Neural progenitor cell (in vitro differentiated cells): ENCODE measurements at regions not wholly inside any gene's neighbourhood (a gene's known extent, or its start where the extent isn't known, plus 50 kb on each side); places are given as distances from the start of the nearest gene placed in this dataset.

Source experiments
- EZH2 ChIP-seq: fragments of 200-600 bp; sonication (generic); IDR thresholded peaks from 2 replicates; pipeline ENCODE4 v1.6.1; 2017; ENCODE audit warnings: antibody characterized with exemption, mild to moderate bottlenecking, moderate library complexity
- EZH2phosphoT487 ChIP-seq: fragments of 200-600 bp; sonication (generic); IDR thresholded peaks from 2 replicates; pipeline ENCODE4 v1.6.1; 2017; ENCODE audit warnings: antibody characterized with exemption
- TF ChIP-seq, protein P1 (sequence below): fragments of 200-600 bp; sonication (generic); IDR thresholded peaks from 2 replicates; pipeline ENCODE4 v1.5.1; 2017; ENCODE audit warnings: antibody characterized with exemption, mild to moderate bottlenecking

DNA sequence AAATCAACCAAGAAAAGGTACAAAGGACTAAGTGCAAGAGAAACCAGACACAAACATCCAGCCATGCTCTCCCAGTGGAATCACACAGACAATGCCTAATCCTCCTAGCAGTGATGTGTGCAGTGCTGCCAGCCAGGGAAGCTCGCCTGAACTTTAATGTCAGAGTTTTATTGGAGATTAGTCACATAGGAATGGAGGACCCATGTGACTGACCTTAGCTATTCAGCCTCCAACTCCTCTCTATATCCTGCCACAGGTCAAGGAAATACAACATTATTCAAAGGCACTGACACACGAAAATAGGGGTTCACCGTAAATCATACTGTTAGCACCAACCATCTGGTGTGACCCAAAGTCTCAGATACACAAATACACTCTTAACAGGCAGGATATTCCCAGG is 684.6 kb downstream of the DOK5 start:
- TF ChIP-seq, protein P1, sequence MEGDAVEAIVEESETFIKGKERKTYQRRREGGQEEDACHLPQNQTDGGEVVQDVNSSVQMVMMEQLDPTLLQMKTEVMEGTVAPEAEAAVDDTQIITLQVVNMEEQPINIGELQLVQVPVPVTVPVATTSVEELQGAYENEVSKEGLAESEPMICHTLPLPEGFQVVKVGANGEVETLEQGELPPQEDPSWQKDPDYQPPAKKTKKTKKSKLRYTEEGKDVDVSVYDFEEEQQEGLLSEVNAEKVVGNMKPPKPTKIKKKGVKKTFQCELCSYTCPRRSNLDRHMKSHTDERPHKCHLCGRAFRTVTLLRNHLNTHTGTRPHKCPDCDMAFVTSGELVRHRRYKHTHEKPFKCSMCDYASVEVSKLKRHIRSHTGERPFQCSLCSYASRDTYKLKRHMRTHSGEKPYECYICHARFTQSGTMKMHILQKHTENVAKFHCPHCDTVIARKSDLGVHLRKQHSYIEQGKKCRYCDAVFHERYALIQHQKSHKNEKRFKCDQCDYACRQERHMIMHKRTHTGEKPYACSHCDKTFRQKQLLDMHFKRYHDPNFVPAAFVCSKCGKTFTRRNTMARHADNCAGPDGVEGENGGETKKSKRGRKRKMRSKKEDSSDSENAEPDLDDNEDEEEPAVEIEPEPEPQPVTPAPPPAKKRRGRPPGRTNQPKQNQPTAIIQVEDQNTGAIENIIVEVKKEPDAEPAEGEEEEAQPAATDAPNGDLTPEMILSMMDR: no peak
- TF ChIP-seq EZH2 (no peak), EZH2phosphoT487 (no peak)
